ENCODE measurements at regions not wholly inside any gene's neighbourhood (a gene's known extent, or its start where the extent isn't known, plus 50 kb on each side); places are given as distances from the start of the nearest gene placed in this dataset.
"Not testable (repeated sequence)": the region's sequence is repeated elsewhere in the genome, so short reads cannot be mapped to it uniquely, and the experiment has no call there.

- not testable (repeated sequence) for DNase-seq (ENCODE audit: low spot score)
Measured at GRCh38 chr1:206359377-206359776, 110.9 kb upstream of the IKBKE start.

- not testable (repeated sequence) for DNase-seq (ENCODE audit: low spot score)
Measured at GRCh38 chr1:206361978-206362543, 108.2 kb upstream of the IKBKE start.

DNA sequence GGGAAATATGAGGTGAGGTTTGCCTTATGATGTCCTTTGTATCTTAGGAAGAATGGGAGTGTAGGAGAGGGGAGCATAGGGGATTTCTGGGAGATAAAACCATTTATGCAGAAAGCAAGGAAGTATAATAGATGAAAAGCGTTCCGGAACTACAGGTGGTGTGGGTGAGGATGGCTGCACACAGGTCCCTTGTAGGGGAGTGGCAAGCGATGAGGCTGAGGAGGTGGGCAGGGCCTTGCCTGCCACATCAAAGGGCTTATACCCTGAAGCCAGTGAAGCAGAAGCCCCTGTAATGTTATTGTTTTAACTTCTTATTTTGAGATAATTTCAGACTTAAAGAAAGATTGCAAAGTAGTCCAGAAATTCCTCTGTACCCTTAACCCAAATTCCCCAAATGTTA is 107.3 kb upstream of the IKBKE start:
- DNase-seq (ENCODE audit: low spot score): not testable (repeated sequence)

- not testable (repeated sequence) for DNase-seq (ENCODE audit: low spot score)
Measured at GRCh38 chr1:206365271-206365670, 105.0 kb upstream of the IKBKE start.

GRCh38 chr1:206366131-206366530 is 104.1 kb upstream of the IKBKE start:
- DNase-seq (ENCODE audit: low spot score): not testable (repeated sequence)

DNA sequence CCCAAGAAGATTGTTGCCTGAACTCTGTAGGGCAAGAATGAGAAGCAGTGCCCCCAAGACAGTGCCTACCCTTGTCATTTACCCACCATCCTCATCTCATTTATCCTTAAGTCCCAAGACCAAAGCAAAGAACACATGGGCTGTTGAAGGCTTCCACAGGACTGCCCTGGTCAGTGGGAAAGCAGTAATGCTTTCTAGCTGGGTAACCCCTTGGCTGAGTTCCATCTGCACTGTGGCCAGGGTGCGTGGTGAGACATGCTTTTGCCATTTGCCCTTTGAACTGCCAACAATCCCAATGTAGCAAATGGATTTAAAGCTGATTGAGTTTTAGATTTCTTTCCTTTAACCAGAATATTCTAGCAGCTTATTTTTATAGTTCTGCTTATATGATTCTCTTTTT is 103.5 kb upstream of the IKBKE start:
- not testable (repeated sequence) for DNase-seq (ENCODE audit: low spot score)

GRCh38 chr1:206367955-206368622 is 102.2 kb upstream of the IKBKE start:
- not testable (repeated sequence) for DNase-seq (ENCODE audit: low spot score)

DNA sequence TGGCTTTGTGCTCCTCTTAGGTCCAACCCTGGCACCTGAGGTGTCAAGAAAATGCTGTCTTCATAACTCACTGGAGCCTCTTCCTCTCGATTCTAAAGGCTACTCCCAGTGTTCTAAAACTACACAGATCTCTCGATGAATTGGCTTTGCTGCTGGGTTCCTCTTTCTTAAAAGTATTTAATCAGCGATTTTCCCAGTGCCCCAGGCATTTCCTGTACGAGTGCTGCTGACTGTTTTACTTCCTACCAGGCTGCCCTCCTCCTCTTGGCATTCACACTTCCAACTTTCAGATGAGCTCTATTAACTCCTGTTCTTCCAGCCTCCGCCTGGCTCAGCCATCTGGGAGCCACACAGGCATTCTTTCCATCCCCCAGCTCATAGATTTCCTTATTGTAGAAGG is 95.6 kb upstream of the IKBKE start:
- not testable (repeated sequence) for DNase-seq (ENCODE audit: low spot score)

DNA sequence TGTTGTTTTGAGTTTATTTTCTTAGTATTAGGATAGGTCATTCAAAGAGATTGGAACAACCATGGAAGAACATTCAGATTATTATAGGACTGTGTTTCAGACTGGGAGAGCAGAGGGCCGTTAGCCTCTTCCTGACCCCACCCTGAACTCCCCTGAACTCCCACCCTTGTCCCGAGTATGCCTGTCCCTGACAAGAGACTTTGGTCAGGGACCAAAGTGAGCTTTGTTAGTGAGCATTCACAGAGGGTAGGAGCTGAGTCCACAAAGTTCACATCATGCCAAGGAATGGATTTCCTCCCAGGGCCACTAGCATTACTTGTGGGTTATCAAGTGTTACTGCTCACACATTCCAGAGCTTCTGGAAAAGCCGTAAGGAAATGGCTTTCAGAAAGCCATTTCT is 94.7 kb upstream of the IKBKE start:
- not testable (repeated sequence) for DNase-seq (ENCODE audit: low spot score)

DNA sequence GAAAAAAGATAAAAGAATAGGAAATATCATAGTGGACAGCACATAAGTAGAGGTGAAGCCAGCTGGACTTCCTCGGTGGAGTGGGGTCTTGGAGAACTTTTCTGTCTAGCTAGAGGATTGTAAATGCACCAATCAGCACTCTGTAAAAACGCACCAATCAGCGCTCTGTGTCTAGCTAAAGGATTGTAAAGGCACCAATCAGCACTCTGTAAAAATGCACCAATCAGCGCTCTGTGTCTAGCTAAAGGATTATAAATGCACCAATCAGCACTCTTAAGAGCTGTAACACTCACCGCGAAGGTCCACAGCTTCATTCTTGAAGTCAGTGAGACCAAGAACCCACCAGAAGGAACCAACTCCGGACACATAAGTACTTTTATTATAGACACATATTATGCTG is 91.8 kb upstream of the IKBKE start:
- not testable (repeated sequence) for DNase-seq (ENCODE audit: low spot score)

DNA sequence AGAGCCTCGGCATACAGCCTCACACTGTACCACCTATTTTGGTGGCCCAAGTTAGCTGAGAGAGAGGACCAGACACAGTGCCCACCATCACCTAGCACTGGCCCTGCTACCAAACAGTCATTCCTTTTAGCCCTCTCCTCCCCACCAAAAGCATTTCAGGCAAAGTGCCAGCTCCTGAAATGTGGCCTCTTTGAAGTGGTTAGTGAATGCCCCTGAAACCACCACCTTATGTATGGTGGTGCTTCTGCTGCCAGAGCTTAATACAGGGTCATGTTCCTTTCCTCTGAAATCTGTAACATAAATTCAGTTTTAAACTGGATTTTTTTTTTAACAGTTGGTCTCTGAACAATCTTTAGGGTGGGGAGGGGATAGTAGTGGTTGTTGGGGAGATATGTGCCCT is 91.0 kb upstream of the IKBKE start:
- not testable (repeated sequence) for DNase-seq (ENCODE audit: low spot score)

DNA sequence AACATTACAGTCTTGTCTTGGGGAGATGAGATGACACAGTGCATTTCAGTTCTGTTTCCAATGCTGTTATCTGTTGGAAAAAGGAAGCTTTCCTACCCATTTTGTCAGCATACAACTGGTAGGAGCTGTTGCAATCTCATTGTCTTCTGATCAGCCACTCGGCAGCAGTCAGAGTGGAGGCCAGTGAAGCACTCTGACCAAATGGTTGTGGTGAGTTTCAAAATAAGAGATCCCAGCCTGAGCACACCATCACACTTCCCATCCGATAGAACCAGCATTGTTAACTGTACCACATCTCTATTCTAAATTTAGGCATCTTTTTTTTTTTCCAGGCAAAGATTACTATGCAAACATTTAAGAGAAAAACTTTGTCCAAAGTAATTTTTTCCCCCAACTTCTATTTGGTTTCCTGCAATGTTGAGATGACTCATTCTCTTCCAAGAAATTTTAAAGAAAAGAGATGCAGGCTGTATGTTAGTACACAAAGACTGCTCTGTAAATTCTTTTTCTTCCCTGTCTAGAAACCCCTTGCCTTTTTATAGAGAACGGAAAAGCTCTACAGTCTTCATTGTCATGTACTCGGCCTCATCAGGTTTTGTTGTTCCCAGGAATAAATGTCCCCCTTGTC is 90.0 kb upstream of the IKBKE start:
- not testable (repeated sequence) for DNase-seq (ENCODE audit: low spot score)

GRCh38 chr1:206380791-206381610 is 89.3 kb upstream of the IKBKE start:
- DNase-seq (ENCODE audit: low spot score): not testable (repeated sequence)

GRCh38 chr1:206384029-206384807 is 86.1 kb upstream of the IKBKE start:
- DNase-seq (ENCODE audit: low spot score): not testable (repeated sequence)

DNA sequence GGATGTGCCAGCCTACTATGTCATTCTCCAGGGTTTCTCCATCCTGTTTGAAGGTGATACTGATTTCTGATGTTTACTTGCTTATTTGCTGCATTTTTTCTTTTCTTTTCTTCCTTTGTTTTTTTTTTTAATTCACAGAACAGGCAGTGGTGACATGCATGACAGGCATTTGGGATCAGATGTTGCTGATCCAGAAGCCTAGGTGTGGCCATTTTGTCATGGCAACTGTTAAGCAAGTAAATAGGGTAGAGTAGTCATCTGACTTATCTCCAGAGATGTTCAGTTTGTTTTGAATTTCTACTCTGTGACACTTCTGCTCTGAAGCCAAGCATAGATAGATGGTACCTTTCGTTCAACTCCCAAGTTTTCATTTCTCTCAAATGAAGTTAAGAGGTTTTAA is 85.4 kb upstream of the IKBKE start:
- DNase-seq (ENCODE audit: low spot score): not testable (repeated sequence)

DNA sequence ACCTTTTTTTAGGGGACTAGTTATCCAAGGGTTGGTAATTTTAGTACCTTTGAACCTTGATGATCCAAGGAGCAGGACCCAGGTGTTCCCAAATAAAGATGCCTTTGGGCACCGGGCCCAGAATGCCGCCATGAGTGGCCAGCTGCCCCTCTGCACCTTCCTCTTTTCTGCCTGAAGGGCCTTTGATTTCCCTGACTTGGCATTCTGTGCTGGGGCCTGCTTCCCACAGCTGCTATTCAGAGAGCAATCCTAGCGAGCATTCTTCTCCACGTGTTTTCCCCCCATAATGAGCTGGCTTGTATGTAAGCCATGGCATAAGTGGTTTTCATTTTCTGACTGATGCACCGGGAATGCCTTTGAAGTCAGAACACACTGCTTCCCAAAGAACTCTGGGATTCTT is 82.6 kb upstream of the IKBKE start:
- DNase-seq (ENCODE audit: low spot score): not testable (repeated sequence)

DNA sequence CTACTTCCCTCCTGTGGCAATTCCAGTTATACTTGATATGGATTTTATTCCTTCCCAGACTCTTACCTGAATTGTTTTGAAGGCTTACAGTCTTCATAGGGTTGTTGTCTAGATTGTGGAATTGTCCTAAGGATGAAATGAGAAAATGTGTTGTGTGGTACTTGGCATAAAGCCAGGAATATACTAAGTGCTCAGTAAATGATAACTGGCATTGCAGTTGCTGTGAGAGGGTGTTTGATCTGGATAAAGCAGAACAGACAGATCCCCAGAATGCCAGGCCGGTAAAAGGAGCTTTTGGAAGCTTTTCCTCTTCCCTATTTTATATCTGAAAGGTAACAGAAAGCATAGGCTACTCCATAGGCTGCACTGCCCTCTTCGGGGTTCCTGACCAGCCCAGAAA is 78.4 kb upstream of the IKBKE start:
- DNase-seq (ENCODE audit: low spot score): not testable (repeated sequence)

- not testable (repeated sequence) for DNase-seq (ENCODE audit: low spot score)
Measured at GRCh38 chr1:206397501-206397900, 72.8 kb upstream of the IKBKE start.

GRCh38 chr1:206398261-206398660 is 72.0 kb upstream of the IKBKE start:
- DNase-seq (ENCODE audit: low spot score): not testable (repeated sequence)

DNA sequence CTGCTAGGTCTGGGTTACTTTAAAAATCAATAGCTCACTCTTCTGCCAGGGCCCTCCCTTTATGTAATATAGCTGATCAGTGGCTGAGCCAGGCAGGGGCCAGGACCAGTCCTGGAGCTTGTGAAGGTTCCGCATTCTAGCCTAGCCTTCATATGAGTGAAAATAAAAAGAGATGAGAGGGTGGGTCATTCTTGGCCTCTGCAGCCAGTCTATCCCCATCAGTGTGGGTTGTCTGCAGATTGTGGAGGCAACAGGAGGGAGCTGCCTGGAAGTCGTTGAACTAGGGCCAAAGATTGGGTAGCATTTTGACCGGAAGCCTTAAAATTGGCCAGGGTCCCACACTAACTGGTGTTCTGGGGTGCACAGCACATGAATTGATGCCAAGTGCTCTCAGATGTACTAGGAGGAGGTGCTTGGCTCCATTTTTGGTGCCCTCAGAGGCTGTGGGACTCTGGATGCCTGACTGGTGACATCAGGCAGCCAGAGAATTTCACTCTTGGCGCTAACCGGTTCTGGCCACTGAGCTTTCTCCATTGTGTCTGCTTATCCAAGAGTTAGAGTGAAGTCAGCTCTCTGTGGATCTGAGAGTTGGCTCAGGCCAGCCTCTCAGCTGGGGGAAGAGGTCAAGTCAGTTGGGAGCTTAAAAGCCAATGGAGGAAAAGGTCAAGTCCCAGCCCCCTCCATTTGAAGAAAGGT is 66.5 kb upstream of the IKBKE start:
- DNase-seq (ENCODE audit: low spot score): peak; percentile 52
